ENCODE measurements at regions not wholly inside any gene's neighbourhood (a gene's known extent, or its start where the extent isn't known, plus 50 kb on each side); places are given as distances from the start of the nearest gene placed in this dataset.

DNA sequence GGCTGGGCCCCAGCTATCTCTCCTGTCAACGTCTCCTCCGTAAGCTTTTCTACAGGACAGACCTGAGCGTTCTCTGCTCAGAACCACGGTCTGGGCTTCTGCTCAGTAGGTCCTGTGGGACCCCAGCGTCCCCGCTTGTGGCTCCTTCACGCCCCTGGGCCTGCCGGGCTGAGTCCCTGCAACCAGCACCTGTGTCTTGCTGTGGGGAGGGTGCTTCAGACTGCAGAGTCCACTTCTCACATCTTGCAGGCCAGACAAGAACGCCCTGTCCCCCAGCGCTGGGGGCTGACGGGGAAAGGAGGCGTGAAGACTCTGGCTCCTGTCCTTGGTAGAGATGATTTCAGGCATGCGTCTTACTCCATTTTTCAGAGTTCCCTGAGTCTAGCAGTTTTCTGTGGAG lies 1480.8 kb downstream of the BRD1 start:
- DNase-seq (ENCODE audit: low read depth), result no peak

- no peak for DNase-seq (ENCODE audit: low read depth)
These were observed 1481.4 kb downstream of the BRD1 start for GRCh38 chr22:48346311-48346710.

GRCh38 chr22:48345631-48346030 lies 1482.0 kb downstream of the BRD1 start:
- no peak for DNase-seq (ENCODE audit: low read depth)

- DNase-seq (ENCODE audit: low read depth), result no peak
These were observed 1484.2 kb downstream of the BRD1 start for GRCh38 chr22:48343461-48343860.

- no peak for DNase-seq (ENCODE audit: low read depth)
These were observed 1484.9 kb downstream of the BRD1 start for GRCh38 chr22:48342732-48343131.

- DNase-seq (ENCODE audit: low read depth), result no peak
These were observed 1485.7 kb downstream of the BRD1 start for GRCh38 chr22:48342016-48342415.

DNA sequence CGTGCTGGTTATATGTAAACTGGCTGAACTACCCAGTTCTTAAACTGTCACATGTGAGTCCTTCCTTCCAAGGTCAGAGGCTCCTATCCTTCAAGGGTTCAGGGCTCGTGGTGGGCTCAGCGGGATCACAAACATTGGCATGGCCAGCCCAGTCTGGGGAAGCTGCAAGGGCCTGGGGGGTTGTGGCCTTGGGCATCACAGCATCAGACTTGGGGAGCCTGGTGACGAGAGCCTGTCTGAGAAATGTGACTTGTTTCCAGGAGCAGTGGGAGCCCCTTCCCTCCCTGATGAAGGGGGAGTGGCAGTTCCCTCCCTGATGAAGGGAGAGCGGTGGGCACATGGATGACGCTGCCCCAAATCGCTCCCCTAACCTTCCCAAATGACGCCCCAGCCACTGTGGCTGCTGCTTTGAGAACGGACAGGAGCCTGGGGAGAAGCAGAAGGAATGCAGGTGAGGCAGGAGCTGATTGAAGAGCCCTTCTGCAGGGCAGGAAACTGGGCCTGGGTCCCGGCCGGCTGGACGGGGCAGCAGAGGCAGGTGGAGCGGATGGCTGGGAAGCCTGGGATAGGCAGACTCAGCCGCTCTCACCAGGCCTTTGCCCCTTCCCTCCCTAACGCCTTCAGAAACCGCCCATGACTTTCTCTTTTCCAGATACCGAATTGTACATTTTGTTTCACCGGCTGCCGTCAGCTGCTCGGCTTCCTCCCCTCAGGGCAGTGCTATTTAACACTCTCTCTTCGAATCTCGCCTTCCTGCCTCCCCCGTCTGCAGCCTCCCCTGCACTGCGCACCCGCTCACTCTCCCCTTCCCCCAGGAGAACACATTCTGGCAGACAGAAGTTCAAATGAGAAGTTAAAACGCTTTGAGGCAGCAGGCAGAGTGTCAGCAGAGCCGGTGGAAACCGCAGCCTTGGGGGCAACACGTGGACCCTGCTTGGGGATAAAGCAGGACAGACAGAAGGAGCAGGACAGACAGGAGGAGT lies 1486.7 kb downstream of the BRD1 start:
- no peak for DNase-seq (ENCODE audit: low read depth)

GRCh38 chr22:48340191-48340590 lies 1487.5 kb downstream of the BRD1 start:
- DNase-seq (ENCODE audit: low read depth), result no peak

DNA sequence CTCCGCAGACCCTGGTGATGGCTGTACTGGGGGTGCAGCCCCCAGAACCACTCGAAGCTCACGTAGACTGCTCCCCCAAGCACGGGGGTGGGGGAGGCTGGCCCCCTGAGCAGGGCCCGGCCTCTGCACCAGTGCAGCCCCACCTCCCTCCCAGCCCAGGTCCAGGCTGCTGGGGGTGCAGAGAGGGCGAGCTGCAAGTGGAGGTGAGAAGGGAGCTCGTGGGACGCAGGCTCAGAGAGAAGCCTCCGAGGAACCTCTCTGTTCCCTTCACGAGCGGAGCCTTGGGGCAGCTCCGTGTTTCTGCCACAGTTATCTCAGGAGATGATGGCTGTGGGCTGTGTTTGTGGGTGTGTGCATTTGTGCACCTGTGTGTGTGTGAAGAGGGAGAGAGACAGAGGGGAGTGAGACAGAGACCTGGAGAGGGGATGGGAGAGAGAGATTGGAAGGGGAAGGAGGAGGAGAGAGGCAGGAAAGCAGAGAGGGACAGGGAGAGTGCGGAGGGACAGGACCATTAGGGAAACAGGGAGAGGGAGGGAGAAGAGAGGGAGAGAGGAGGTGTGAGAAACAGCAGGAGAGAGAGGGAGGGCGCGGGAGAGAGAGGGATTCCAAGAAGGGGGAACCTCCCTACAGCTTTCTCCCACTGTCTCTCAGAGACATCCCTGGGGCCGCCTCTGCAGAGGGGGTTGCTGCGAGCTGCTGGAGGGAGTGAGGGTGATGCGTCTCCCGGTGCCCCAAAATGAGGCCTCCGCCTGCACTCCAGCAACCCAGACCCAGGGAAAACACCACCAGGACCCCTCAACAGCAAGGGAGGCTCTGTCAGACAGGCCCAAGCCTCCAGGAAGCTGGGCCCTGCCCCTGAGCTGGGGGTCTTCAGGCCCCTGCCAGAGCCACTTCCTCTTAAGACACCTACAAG lies 1488.6 kb downstream of the BRD1 start:
- DNase-seq (ENCODE audit: low read depth), result no peak

GRCh38 chr22:48337957-48338792 lies 1489.5 kb downstream of the BRD1 start:
- no peak for DNase-seq (ENCODE audit: low read depth)

GRCh38 chr22:48336339-48337060 lies 1491.2 kb downstream of the BRD1 start:
- no peak for DNase-seq (ENCODE audit: low read depth)

- DNase-seq (ENCODE audit: low read depth), result no peak
These were observed 1492.1 kb downstream of the BRD1 start for GRCh38 chr22:48335442-48336139.

DNA sequence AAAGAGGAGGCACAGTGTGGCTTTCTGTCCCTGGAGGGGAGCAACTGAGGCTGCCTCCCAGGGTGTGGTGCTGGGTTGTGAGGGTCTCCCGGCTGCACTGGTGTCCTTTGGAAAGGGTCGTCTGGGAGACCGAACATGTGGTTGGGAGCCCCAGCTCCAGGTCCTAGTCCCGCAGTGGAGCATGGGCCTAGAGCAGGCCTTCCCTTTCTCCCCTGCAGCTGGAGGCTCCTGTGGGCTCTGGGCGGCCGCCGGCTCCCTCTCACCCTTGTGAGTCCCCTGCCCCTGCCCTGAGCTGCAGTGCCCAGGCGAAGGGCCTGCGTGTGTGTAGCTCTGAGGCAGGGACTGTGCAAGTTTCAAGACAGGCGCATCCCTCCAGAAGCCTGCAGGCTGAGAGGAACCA lies 1492.7 kb downstream of the BRD1 start:
- no peak for DNase-seq (ENCODE audit: low read depth)

DNA sequence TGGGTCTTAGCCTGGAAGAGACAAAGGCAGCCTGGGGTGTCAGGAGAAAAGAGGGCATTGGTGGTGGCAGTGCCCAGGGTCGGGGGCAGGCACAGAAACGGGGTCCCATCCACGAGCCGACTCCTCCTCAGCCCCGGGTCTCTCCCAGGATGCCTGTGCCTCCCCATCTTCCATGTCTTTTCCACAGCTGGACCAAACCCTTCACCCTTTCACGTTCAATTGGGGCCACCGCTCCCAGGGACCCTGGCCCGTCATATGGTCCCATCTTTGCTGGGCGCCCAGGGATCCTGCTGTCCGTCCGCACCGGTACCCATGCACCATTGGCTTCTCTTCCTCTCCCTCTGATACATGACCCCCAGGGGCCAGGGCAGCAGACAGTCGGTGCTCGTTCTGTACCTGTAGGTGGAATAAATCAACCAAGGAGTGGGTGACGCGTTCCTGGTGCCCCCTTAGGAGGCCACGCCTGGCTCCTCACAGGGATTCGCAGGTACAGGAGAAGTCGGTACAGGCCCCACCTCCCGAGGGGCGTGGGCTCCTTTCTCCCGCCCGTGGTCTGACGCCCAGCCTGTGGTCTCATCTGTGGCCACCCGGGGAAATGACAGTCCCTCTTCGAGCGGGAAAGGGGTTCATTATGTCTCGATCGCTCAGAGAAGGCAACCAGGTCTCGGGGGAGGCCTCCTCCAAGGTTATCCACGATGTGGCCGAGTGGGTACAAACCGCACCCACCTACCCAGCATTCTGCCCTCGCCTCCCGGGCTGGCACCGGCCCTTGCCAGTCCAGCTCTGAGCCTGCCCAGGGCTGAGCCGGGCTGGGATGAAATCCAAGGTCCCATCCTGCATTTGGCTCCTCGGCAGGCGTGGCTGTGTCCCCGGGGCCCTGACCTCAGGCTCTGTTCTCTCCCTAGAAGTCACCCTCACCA lies 1493.6 kb downstream of the BRD1 start:
- no peak for DNase-seq (ENCODE audit: low read depth)

- DNase-seq (ENCODE audit: low read depth), result no peak
These were observed 1494.3 kb downstream of the BRD1 start for GRCh38 chr22:48333323-48333763.

- no peak for DNase-seq (ENCODE audit: low read depth)
These were observed 1495.0 kb downstream of the BRD1 start for GRCh38 chr22:48332438-48333322.

- DNase-seq (ENCODE audit: low read depth), result no peak
These were observed 1495.9 kb downstream of the BRD1 start for GRCh38 chr22:48331691-48332220.

- DNase-seq (ENCODE audit: low read depth), result no peak
These were observed 1496.4 kb downstream of the BRD1 start for GRCh38 chr22:48331266-48331665.
